ENCODE measurements at regions not wholly inside any gene's neighbourhood (a gene's known extent, or its start where the extent isn't known, plus 50 kb on each side); places are given as distances from the start of the nearest gene placed in this dataset.

- Histone ChIP-seq H4K20me1 (ENCODE audit: insufficient read depth, low read length) (no peaks in the 10 kb centered on the region), H3K9ac (ENCODE audit: low read length) (no peak overlapping the region), H3K27me3 (replicated peaks; ENCODE audit: insufficient read depth, low read length) (peaks cover 29% of the 10 kb centered on the region)
Observed at GRCh38 chr16:86986809-86987487, 330.2 kb downstream of the C16orf95 start.

GRCh38 chr16:86987746-86988670 is 329.2 kb downstream of the C16orf95 start:
- Histone ChIP-seq H3K36me3 (replicated peaks; ENCODE audit: insufficient read depth, low read length) (no peaks in the 10 kb centered on the region), H3K9me2 (replicated peaks; ENCODE audit: insufficient read depth, low read length) (no peaks in the 10 kb centered on the region), H3K4me2 (ENCODE audit: low read depth, low read length) (no peak overlapping the region), H2AFZ (ENCODE audit: low read length) (no peak overlapping the region), H3K27ac (ENCODE audit: low read length) (no peak overlapping the region), H3K27me3 (replicated peaks; ENCODE audit: insufficient read depth, low read length) (peaks cover 38% of the 10 kb centered on the region), H4K20me1 (ENCODE audit: insufficient read depth, low read length) (no peaks in the 10 kb centered on the region), H3K9ac (ENCODE audit: low read length) (no peak overlapping the region), H3K4me3 (ENCODE audit: low read length) (no peak overlapping the region), H3K9me3 (replicated peaks; ENCODE audit: insufficient read depth, low read length) (no peaks in the 10 kb centered on the region), H3K79me2 (ENCODE audit: low read length) (no peaks in the 10 kb centered on the region), H3K4me1 (ENCODE audit: low read length) (no peaks in the 10 kb centered on the region), H3F3A (ENCODE audit: insufficient read depth, low read length) (no peaks in the 10 kb centered on the region)
- DNase-seq, result no peak
- no peak for TF ChIP-seq CTCF (IDR thresholded peaks at IDR 0.05; ENCODE audit: low read length)

More at GRCh38 chr16:86986809-86987487, 330.2 kb downstream of the C16orf95 start:
- H3K4me2 ChIP-seq (ENCODE audit: low read depth, low read length), result no peak overlapping the region
- TF ChIP-seq EZH2 (optimal IDR thresholded peaks at IDR 0.05; ENCODE audit: low read depth, low read length) (no peak), CTCF (IDR thresholded peaks at IDR 0.05; ENCODE audit: low read length) (no peak), EZH2phosphoT487 (IDR thresholded peaks at IDR 0.05; ENCODE audit: low read length) (no peak)
- H3K9me3 ChIP-seq (replicated peaks; ENCODE audit: insufficient read depth, low read length), result no peaks in the 10 kb centered on the region
- no peaks in the 10 kb centered on the region for H3K36me3 ChIP-seq (replicated peaks; ENCODE audit: insufficient read depth, low read length)
- no peak for DNase-seq
- H3F3A ChIP-seq (ENCODE audit: insufficient read depth, low read length), result no peaks in the 10 kb centered on the region
- no peaks in the 10 kb centered on the region for H3K9me2 ChIP-seq (replicated peaks; ENCODE audit: insufficient read depth, low read length)
- no peak overlapping the region for H3K4me3 ChIP-seq (ENCODE audit: low read length)
- no peaks in the 10 kb centered on the region for H3K79me2 ChIP-seq (ENCODE audit: low read length)
- H2AFZ ChIP-seq (ENCODE audit: low read length), result no peak overlapping the region
- H3K4me1 ChIP-seq (ENCODE audit: low read length), result no peaks in the 10 kb centered on the region
- no peak overlapping the region for H3K27ac ChIP-seq (ENCODE audit: low read length)

GRCh38 chr16:86988920-86989696 is 328.1 kb downstream of the C16orf95 start:
- Histone ChIP-seq H3K9me3 (replicated peaks; ENCODE audit: insufficient read depth, low read length) (no peaks in the 10 kb centered on the region), H3K27me3 (replicated peaks; ENCODE audit: insufficient read depth, low read length) (peaks cover 49% of the 10 kb centered on the region), H3K36me3 (replicated peaks; ENCODE audit: insufficient read depth, low read length) (no peaks in the 10 kb centered on the region), H3K4me1 (ENCODE audit: low read length) (no peaks in the 10 kb centered on the region), H3K4me2 (ENCODE audit: low read depth, low read length) (no peak overlapping the region), H3K9ac (ENCODE audit: low read length) (no peak overlapping the region), H3K79me2 (ENCODE audit: low read length) (no peaks in the 10 kb centered on the region), H3F3A (ENCODE audit: insufficient read depth, low read length) (no peaks in the 10 kb centered on the region), H3K27ac (ENCODE audit: low read length) (no peak overlapping the region), H4K20me1 (ENCODE audit: insufficient read depth, low read length) (no peaks in the 10 kb centered on the region), H3K9me2 (replicated peaks; ENCODE audit: insufficient read depth, low read length) (no peaks in the 10 kb centered on the region), H3K4me3 (ENCODE audit: low read length) (no peak overlapping the region), H2AFZ (ENCODE audit: low read length) (no peak overlapping the region)
- TF ChIP-seq EZH2 (optimal IDR thresholded peaks at IDR 0.05; ENCODE audit: low read depth, low read length) (no peak), EZH2phosphoT487 (IDR thresholded peaks at IDR 0.05; ENCODE audit: low read length) (no peak), CTCF (IDR thresholded peaks at IDR 0.05; ENCODE audit: low read length) (no peak)
- DNase-seq, result no peak
